ENCODE measurements at regions not wholly inside any gene's neighbourhood (a gene's known extent, or its start where the extent isn't known, plus 50 kb on each side); places are given as distances from the start of the nearest gene placed in this dataset.

- Histone ChIP-seq H3K9me3 (ENCODE audit: control insufficient read depth in 1 of 2, insufficient read depth in 1 of 2, low read length in 2 of 2) (peaks cover 0 to 21% of the 10 kb centered on the region in 2 experiments), H3K36me3 (ENCODE audit: insufficient read depth, low read length) (no peaks in the 10 kb centered on the region), H3K27me3 (ENCODE audit: control insufficient read depth in 1 of 2, insufficient read depth in 2 of 2, low read length in 2 of 2) (no peaks in the 10 kb centered on the region), H3K27ac (ENCODE audit: low read depth in 1 of 2, low read length in 2 of 2) (no peak overlapping the region), H3K4me3 (ENCODE audit: low read length) (no peak overlapping the region), H3K4me1 (ENCODE audit: insufficient read depth, low read length) (peaks cover 4% of the 10 kb centered on the region)
- Mint-ChIP-seq H3K4me1 (ENCODE audit: low read depth) (peaks cover 15% of the 10 kb centered on the region), H3K36me3 (ENCODE audit: low read depth) (no peaks in the 10 kb centered on the region), H3K9me3 (peaks cover 7% of the 10 kb centered on the region), H3K27me3 (peaks cover 11% of the 10 kb centered on the region), H3K27ac (no peak overlapping the region), H3K4me3 (no peak overlapping the region)
- POLR2A ChIA-PET: interaction anchor here (0.6 kb wide), 1 partner anchor 94 kb away, joined by 5 read pairs; no protein-coding TSS in a partner anchor
- peak in 4 of 14 experiments; percentile 25 to 53 (median 38) for DNase-seq
- intact Hi-C loops (cut with DNase I, micrococcal nuclease): no loop called here
- CTCF ChIA-PET: no interaction called here
- no peak for TF ChIP-seq CTCF (IDR thresholded peaks at IDR 0.05)
- peak; percentile 80 for ATAC-seq (ENCODE audit: poor library complexity)
Measured at GRCh38 chr1:117719004-117719403, 113.2 kb downstream of the TENT5C start.

- POLR2A ChIA-PET: interaction anchor here (1.2 kb wide), 1 partner anchor 126 kb away, joined by 3 read pairs; the partner anchor contains the start of gene TENT5C
- no peak overlapping the region for H3K27ac Mint-ChIP-seq
- no peak for TF ChIP-seq CTCF (IDR thresholded peaks at IDR 0.05)
Measured at GRCh38 chr1:117732065-117732797, 126.4 kb downstream of the TENT5C start.

DNA sequence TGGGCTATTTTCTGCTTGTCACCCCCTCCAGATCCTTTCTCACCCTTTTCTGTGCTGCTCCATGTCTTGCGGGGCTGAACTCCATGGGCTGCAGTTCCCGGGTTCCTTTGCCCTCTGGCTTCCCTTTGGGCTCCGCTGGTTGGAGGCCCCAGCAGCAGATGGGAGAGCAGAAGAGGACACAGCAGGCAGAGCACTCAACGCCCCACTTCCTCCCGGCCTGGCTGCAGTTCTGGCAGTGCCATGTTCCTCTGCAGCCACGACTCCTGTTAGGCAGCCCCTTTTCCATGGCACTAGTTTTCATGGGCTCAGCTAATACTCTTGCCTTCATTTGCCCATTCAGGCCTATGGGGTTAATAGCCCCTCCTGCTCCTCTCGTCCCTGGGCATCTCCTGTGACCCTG lies 127.1 kb downstream of the TENT5C start:
- H3K4me1 Mint-ChIP-seq (ENCODE audit: low read depth): peaks cover 24% of the 10 kb centered on the region
- Histone ChIP-seq H3K36me3 (ENCODE audit: insufficient read depth, low read length) (no peaks in the 10 kb centered on the region), H3K4me1 (ENCODE audit: insufficient read depth, low read length) (peaks cover 8% of the 10 kb centered on the region), H3K9me3 (ENCODE audit: control insufficient read depth in 1 of 2, insufficient read depth in 1 of 2, low read length in 2 of 2) (peaks cover 0 to 8% of the 10 kb centered on the region in 2 experiments), H3K4me3 (ENCODE audit: low read length) (no peak overlapping the region), H3K27me3 (ENCODE audit: control insufficient read depth in 1 of 2, insufficient read depth in 2 of 2, low read length in 2 of 2) (no peaks in the 10 kb centered on the region), H3K27ac (ENCODE audit: low read depth in 1 of 2, low read length in 2 of 2) (no peak overlapping the region)
- no peaks in the 10 kb centered on the region for H3K27me3 Mint-ChIP-seq
- DNase-seq: no peak
- intact Hi-C loops (cut with DNase I, micrococcal nuclease): loop anchor here in 1 of 2 experiments (5.0 kb wide), 1 partner anchor 126 kb away; the partner anchor contains the start of gene TENT5C
- H3K4me3 Mint-ChIP-seq: no peak overlapping the region
- H3K9me3 Mint-ChIP-seq: peaks cover 9% of the 10 kb centered on the region
- POLR2A ChIA-PET: interaction anchor here (1.2 kb wide), 1 partner anchor 127 kb away, joined by 3 read pairs; the partner anchor contains the start of gene TENT5C
- no peak for TF ChIP-seq CTCF (IDR thresholded peaks at IDR 0.05)
- ATAC-seq (ENCODE audit: poor library complexity): no peak
- no peaks in the 10 kb centered on the region for H3K36me3 Mint-ChIP-seq (ENCODE audit: low read depth)
- CTCF ChIA-PET: interaction anchor here (2.2 kb wide), 1 partner anchor 21 kb away, joined by 6 read pairs; no protein-coding TSS in a partner anchor
- H3K27ac Mint-ChIP-seq: no peak overlapping the region

More at GRCh38 chr1:117732065-117732797, 126.4 kb downstream of the TENT5C start:
- DNase-seq: no peak
- H3K36me3 ChIP-seq (ENCODE audit: insufficient read depth, low read length): no peaks in the 10 kb centered on the region
- no peaks in the 10 kb centered on the region for H3K27me3 ChIP-seq (ENCODE audit: control insufficient read depth in 1 of 2, insufficient read depth in 2 of 2, low read length in 2 of 2)
- H3K4me1 ChIP-seq (ENCODE audit: insufficient read depth, low read length): peaks cover 8% of the 10 kb centered on the region
- no peaks in the 10 kb centered on the region for H3K27me3 Mint-ChIP-seq
- H3K36me3 Mint-ChIP-seq (ENCODE audit: low read depth): no peaks in the 10 kb centered on the region
- no peak for ATAC-seq (ENCODE audit: poor library complexity)
- no peak overlapping the region for H3K4me3 Mint-ChIP-seq
- intact Hi-C loops (cut with DNase I, micrococcal nuclease): loop anchor here in 1 of 2 experiments (5.0 kb wide), 1 partner anchor 125 kb away; the partner anchor contains the start of gene TENT5C
- peaks cover 24% of the 10 kb centered on the region for H3K4me1 Mint-ChIP-seq (ENCODE audit: low read depth)
- CTCF ChIA-PET: interaction anchor here (2.2 kb wide), 1 partner anchor 22 kb away, joined by 6 read pairs; no protein-coding TSS in a partner anchor
- peaks cover 17% of the 10 kb centered on the region for H3K9me3 Mint-ChIP-seq
- H3K4me3 ChIP-seq (ENCODE audit: low read length): no peak overlapping the region
- H3K27ac ChIP-seq (ENCODE audit: low read depth in 1 of 2, low read length in 2 of 2): no peak overlapping the region
- H3K9me3 ChIP-seq (ENCODE audit: control insufficient read depth in 1 of 2, insufficient read depth in 1 of 2, low read length in 2 of 2): peaks cover 0 to 8% of the 10 kb centered on the region in 2 experiments

All from CD4-positive, alpha-beta T cell (primary cell).